SK-N-SH (cell line): ENCODE measurements at regions not wholly inside any gene's neighbourhood (a gene's known extent, or its start where the extent isn't known, plus 50 kb on each side); places are given as distances from the start of the nearest gene placed in this dataset.

Experiments used
- CTCF ChIA-PET: fragments of 300-600, 350-600 bp; formaldehyde crosslinking; extraction: SDS; loops from one replicate; lab custom pipeline; 2021; lab: Yijun Ruan, JAX
- POLR2A ChIA-PET: fragments of 350-600 bp; sonication (Branson Sonifier 250); formaldehyde crosslinking; extraction: SDS; loops from one replicate; lab custom pipeline; 2020; ENCODE audit warnings: antibody characterized with exemption, inconsistent platforms; lab: Yijun Ruan, JAX
- DNase-seq: peaks from one replicate; pipeline ENCODE4 v3.0.0; 2012
- H2AFZ ChIP-seq: fragments of 200-600 bp; sonication (generic); 2 replicates; pipeline ENCODE4 v1.8.1; 2016; ENCODE audit warnings: antibody characterized with exemption, mild to moderate bottlenecking, low read depth
- H3F3A ChIP-seq: fragments of 200-600 bp; sonication (generic); replicated peaks from 2 replicates; pipeline ENCODE3; 2016; ENCODE audit warnings: antibody characterized with exemption, mild to moderate bottlenecking; ENCODE audit not compliant: insufficient read depth
- H3K27ac ChIP-seq, 2 experiments: fragments of 200-500 bp in 1 of 2; fragments of 200-600 bp in 1 of 2; sonication (Bioruptor generic) in 1 of 2; sonication (generic), shearing (Covaris generic) in 1 of 2; 2 replicates each; pipeline versions ENCODE4 v1.5.1 to v1.6.1; 2014 to 2016; ENCODE audit warnings: low read depth in 2 of 2, inconsistent platforms in 1 of 2, low read length in 1 of 2, mild to moderate bottlenecking in 1 of 2, mixed read lengths in 1 of 2
- H3K27me3 ChIP-seq: fragments of 200-600 bp; sonication (generic), shearing (Covaris generic); 2 replicates; pipeline ENCODE4 v1.6.1; 2016; ENCODE audit warnings: mixed run types; ENCODE audit not compliant: insufficient read depth
- H3K36me3 ChIP-seq, 2 experiments: fragments of 200-500 bp in 1 of 2; fragments of 200-600 bp in 1 of 2; sonication (Bioruptor generic) in 1 of 2; sonication (generic) in 1 of 2; replicated peaks in 1 of 2; 2 replicates each; pipeline versions ENCODE3 to v1.5.1; 2014 to 2016; ENCODE audit warnings: low read length in 1 of 2, mild to moderate bottlenecking in 1 of 2; ENCODE audit not compliant: insufficient read depth in 2 of 2, control insufficient read depth in 1 of 2
- H3K4me1 ChIP-seq, 2 experiments: fragments of 200-500 bp in 1 of 2; fragments of 200-600 bp in 1 of 2; sonication (Bioruptor generic) in 1 of 2; sonication (generic), shearing (Covaris generic) in 1 of 2; 2 replicates each; pipeline versions ENCODE4 v1.5.1 to v1.6.1; 2014 to 2016; ENCODE audit warnings: low read depth in 1 of 2, low read length in 1 of 2, mixed run types in 1 of 2; ENCODE audit not compliant: insufficient read depth in 2 of 2, control insufficient read depth in 1 of 2
- H3K4me2 ChIP-seq: fragments of 200-600 bp; sonication (generic), shearing (Covaris generic); 2 replicates; pipeline ENCODE4 v1.6.1; 2017; ENCODE audit warnings: mixed run types
- H3K4me3 ChIP-seq, 2 experiments: fragments of 200-500 bp in 1 of 2; fragments of 200-600 bp in 1 of 2; sonication (Bioruptor generic) in 1 of 2; sonication (generic), shearing (Covaris generic) in 1 of 2; 2 replicates each; pipeline versions ENCODE4 v1.5.1 to v1.8.1; 2014 to 2016; ENCODE audit warnings: low read depth in 2 of 2, inconsistent platforms in 1 of 2, low read length in 1 of 2, mild to moderate bottlenecking in 1 of 2, mixed read lengths in 1 of 2, moderate library complexity in 1 of 2
- H3K79me2 ChIP-seq: fragments of 200-600 bp; sonication (generic); 2 replicates; pipeline ENCODE4 v1.8.1; 2017; ENCODE audit warnings: mild to moderate bottlenecking; ENCODE audit not compliant: insufficient read depth
- H3K9ac ChIP-seq: fragments of 200-600 bp; sonication (generic); 2 replicates; pipeline ENCODE4 v1.6.1; 2017; ENCODE audit warnings: mixed run types
- H3K9me2 ChIP-seq: fragments of 200-600 bp; sonication (generic); 2 replicates; pipeline ENCODE4 v1.6.1; 2017; ENCODE audit warnings: mixed run types
- H3K9me3 ChIP-seq: fragments of 200-600 bp; sonication (generic); 2 replicates; pipeline ENCODE4 v1.6.1; 2017; ENCODE audit warnings: mixed run types, mild to moderate bottlenecking, moderate library complexity
- H4K20me1 ChIP-seq: fragments of 200-600 bp; sonication (generic); 2 replicates; pipeline ENCODE4 v1.6.1; 2017; ENCODE audit warnings: mild to moderate bottlenecking, mixed run types; ENCODE audit not compliant: insufficient read depth
- CTCF ChIP-seq: fragments of 200-600 bp; sonication (generic); IDR thresholded peaks from 2 replicates; pipeline ENCODE4 v1.6.1; 2017; ENCODE audit warnings: antibody characterized with exemption, mild to moderate bottlenecking, moderate library complexity
- EP300 ChIP-seq, 2 experiments: IDR thresholded peaks; 2 replicates each; pipeline versions ENCODE4 v1.4.0 to v1.6.1; 2012; ENCODE audit warnings: borderline replicate concordance in 1 of 2, low read depth in 1 of 2, low read length in 1 of 2
- FOXM1 ChIP-seq: IDR thresholded peaks from 2 replicates; pipeline ENCODE4 v1.4.0; 2012; ENCODE audit warnings: low read depth, mild to moderate bottlenecking
- GABPA ChIP-seq: IDR thresholded peaks from 2 replicates; pipeline ENCODE4 v1.4.0; 2012; ENCODE audit warnings: low read depth, mild to moderate bottlenecking
- GATA2 ChIP-seq: sonication (generic); formaldehyde crosslinking; IDR thresholded peaks from 2 replicates; pipeline ENCODE4 v1.5.0; 2020; ENCODE audit warnings: mild to moderate bottlenecking, missing genetic modification reagents
- IRF3 ChIP-seq: fragments of 150-350 bp; IDR thresholded peaks from 2 replicates; pipeline ENCODE4 v1.6.1; 2016; ENCODE audit warnings: mild to moderate bottlenecking, low read depth, low read length
- JUND ChIP-seq: IDR thresholded peaks from 2 replicates; pipeline ENCODE4 v1.4.0; 2012
- RAD21 ChIP-seq: IDR thresholded peaks from 2 replicates; pipeline ENCODE4 v1.6.1; 2012; ENCODE audit warnings: mild to moderate bottlenecking, low read length
- SIN3A ChIP-seq: IDR thresholded peaks from 2 replicates; pipeline ENCODE4 v1.6.1; 2012; ENCODE audit warnings: low read depth, mild to moderate bottlenecking, low read length, moderate library complexity, borderline replicate concordance
- SMC3 ChIP-seq: IDR thresholded peaks from 2 replicates; pipeline ENCODE4 v1.6.1; 2012; ENCODE audit warnings: low read depth, low read length, improper control_type of control experiment
- TAF1 ChIP-seq: IDR thresholded peaks from 2 replicates; pipeline ENCODE4 v1.6.1; 2012; ENCODE audit warnings: low read depth, mild to moderate bottlenecking, low read length, moderate library complexity, borderline replicate concordance
- TCF12 ChIP-seq: IDR thresholded peaks from 2 replicates; pipeline ENCODE4 v1.4.0; 2012
- TEAD4 ChIP-seq: IDR thresholded peaks from 2 replicates; pipeline ENCODE4 v1.4.0; 2012; ENCODE audit warnings: mild to moderate bottlenecking, borderline replicate concordance; ENCODE audit not compliant: insufficient read depth
- USF1 ChIP-seq: IDR thresholded peaks from 2 replicates; pipeline ENCODE4 v1.4.0; 2012; ENCODE audit warnings: low read depth, borderline replicate concordance
- USF2 ChIP-seq: fragments of 150-350 bp; IDR thresholded peaks from 2 replicates; pipeline ENCODE4 v1.6.1; 2017; ENCODE audit warnings: antibody characterized with exemption, low read length, low read depth, borderline replicate concordance
- ZBTB33 ChIP-seq: IDR thresholded peaks from 2 replicates; pipeline ENCODE4 v1.4.0; 2012; ENCODE audit warnings: low read depth, borderline replicate concordance
- WGBS: methylation state at CpG from one replicate; pipeline ENCODE4 v1.1.6; 2017; ENCODE audit warnings: low lambda C conversion rate; 5-methylcytosine and 5-hydroxymethylcytosine counted together

- H4K20me1 ChIP-seq: no peaks in the 10 kb centered on the region
- no peak for DNase-seq
- H3K4me2 ChIP-seq: no peak overlapping the region
- H3K4me1 ChIP-seq: no peaks in the 10 kb centered on the region
- H3K4me3 ChIP-seq: no peak overlapping the region
- WGBS: 12% methylated on average over 3 of the region's 3 CpGs
- H3K9me2 ChIP-seq: no peaks in the 10 kb centered on the region
- 0 out of 2 replicates have a peak, but pooled peaks cover 6% of the 10 kb centered on the region for H3K9me3 ChIP-seq
- no peaks in the 10 kb centered on the region for H3K79me2 ChIP-seq
- H3K36me3 ChIP-seq: no peaks in the 10 kb centered on the region
- CTCF ChIA-PET: no interaction called here
- 0 out of 2 replicates have a peak, but pooled peaks cover 4% of the 10 kb centered on the region for H3K27me3 ChIP-seq
- H3F3A ChIP-seq: no peaks in the 10 kb centered on the region
- TF ChIP-seq FOXM1: no peak
- no peak for TF ChIP-seq TAF1
- TF ChIP-seq JUND: no peak
- TF ChIP-seq SIN3A: no peak
- no peak for TF ChIP-seq TEAD4
- TF ChIP-seq IRF3: no peak
- TF ChIP-seq TCF12: no peak
- TF ChIP-seq USF1: no peak
- no peak for TF ChIP-seq CTCF
- TF ChIP-seq ZBTB33: no peak
- TF ChIP-seq GATA2 (CRISPR knock-in tag): no peak
- TF ChIP-seq SMC3: no peak
- TF ChIP-seq EP300 (IDR thresholded peaks at IDR 0.05; ENCODE audit: borderline replicate concordance in 1 of 2, low read depth in 1 of 2, low read length in 1 of 2): no peak
- no peak for TF ChIP-seq GABPA
- TF ChIP-seq USF2: no peak
- no peak for TF ChIP-seq RAD21
- TF ChIP-seq, all 33 proteins: peak for 0
- Histone ChIP-seq H3K27ac (no peak overlapping the region), H3K9ac (no peak overlapping the region), H2AFZ (no peak overlapping the region)
- POLR2A ChIA-PET: no interaction called here
Measured at GRCh38 chr6:48866682-48867081, 596.4 kb downstream of the MMUT start.
